HG03575 (cell line): ENCODE measurements at regions not wholly inside any gene's neighbourhood (a gene's known extent, or its start where the extent isn't known, plus 50 kb on each side); places are given as distances from the start of the nearest gene placed in this dataset.

ENCODE experiments used
- ATAC-seq: cut with Tn5 transposase; IDR thresholded peaks from one replicate; pipeline ENCODE4 v1.9.1; 2021; ENCODE audit not compliant: unreplicated experiment, insufficient number of reproducible peaks, low FRiP score; ENCODE audit errors: extremely low read depth

DNA sequence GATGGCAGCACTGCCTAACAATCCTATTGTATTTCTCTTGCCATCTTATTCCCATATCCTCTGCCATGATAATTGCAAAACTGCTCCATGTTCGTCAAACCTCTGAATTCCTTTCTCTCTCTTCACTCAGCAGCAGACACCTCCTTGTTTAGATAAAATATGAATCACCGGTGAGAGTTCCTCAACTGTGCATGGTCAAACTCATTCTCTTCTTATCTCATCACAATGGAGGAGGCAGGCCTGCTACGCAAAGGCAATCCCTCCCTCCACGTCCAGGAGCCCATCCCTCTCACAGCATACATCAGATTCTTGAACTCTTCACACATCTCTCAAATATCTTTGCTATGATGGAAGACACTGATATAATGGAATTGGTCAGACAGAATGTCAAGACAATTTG, 90.1 kb upstream of the DAAM1 start:
- no peak for ATAC-seq

DNA sequence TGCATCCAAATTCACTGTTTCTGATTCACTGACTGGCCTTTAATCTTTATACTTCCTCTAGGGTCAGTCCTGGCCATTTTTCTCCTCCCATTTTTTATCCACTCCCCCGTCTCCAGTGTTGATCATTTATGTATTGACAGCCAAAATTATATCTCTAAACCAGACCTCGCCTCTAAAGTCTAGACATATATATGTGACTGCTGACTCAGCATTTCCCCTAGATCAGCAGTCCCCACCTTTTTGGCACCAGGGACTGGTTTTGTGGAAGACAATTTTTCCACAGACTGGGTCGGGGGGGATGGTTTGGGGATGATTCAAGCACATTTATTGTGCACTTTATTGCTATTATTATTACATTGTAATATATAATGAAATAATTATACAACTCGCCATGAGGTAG, 88.3 kb upstream of the DAAM1 start:
- ATAC-seq = no peak

DNA sequence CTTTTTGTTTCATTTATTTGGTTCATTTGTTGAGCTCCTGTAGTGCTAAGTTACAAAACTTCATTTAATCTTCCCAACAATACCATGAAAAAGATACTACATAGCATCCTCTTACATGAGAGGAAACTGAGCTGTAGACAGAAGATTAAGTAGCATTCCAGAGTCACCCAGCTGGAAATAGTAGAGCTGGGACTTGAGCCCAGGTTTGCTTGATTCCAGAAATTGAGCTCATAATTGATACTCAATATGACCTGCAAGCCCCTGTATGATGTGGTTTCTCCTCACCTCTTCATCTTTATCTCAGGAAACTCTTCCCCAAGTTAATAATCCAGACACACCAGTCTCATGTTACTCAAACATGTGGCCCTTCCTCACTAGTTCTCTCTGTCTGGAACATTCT, 87.0 kb upstream of the DAAM1 start:
- ATAC-seq = no peak

DNA sequence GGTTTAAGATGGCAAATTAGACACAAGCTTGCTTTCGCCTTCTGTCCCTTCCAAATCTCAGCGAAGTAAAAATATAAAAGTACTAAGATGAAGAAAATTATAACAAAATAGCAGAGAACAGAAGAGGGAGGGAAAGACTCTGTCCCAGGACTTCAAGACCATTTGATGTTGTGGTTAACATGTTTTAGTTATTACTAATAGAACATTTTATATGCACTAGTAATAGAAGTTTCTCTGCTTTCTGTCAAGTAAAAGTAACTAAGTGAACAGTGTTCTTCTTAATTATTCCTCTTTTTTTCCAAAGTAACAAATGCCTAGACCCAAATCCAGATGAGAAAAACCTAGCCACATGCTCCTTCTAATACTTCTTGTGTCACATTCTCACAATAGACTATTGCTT, 85.1 kb upstream of the DAAM1 start:
- no peak for ATAC-seq

DNA sequence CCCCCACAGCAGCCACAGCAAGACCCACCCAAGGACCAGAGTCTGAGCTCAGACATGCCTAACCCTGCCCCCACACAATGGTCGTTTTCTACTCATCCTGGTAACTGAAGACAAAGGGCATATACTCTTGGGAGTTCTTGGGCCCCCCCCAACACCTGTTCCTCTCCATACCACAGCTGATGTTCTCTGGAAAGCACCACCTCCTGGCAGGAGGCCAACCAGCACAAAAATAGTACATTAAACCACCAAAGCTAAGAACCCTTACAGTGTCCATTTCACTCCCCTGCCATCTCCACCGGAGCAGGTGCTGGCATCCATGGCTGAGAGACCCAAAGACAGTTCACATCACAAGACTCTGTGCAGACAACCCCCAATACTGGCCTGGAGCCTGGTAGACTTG, 80.6 kb upstream of the DAAM1 start:
- no peak for ATAC-seq

DNA sequence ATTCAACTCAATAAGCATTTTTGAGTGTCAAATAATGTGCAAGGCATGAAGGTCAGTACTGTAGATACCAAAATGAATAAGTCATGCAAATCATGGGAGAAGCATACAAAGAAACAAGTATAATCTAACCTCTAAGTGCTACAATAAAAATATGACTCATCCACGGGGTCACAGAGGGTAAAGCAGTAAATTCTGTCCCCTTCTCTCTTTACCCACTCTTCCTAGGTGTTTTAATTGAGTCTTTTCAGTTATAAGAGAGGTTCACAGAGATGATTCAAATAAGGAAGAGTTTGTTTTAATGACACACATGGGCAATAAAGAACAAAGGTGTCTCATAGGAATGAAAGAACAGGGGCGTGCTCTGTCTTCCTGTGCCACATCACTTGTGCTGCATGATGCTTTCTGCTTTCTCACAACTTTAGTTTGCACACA, 71.5 kb upstream of the DAAM1 start:
- ATAC-seq = peak; percentile 43

DNA sequence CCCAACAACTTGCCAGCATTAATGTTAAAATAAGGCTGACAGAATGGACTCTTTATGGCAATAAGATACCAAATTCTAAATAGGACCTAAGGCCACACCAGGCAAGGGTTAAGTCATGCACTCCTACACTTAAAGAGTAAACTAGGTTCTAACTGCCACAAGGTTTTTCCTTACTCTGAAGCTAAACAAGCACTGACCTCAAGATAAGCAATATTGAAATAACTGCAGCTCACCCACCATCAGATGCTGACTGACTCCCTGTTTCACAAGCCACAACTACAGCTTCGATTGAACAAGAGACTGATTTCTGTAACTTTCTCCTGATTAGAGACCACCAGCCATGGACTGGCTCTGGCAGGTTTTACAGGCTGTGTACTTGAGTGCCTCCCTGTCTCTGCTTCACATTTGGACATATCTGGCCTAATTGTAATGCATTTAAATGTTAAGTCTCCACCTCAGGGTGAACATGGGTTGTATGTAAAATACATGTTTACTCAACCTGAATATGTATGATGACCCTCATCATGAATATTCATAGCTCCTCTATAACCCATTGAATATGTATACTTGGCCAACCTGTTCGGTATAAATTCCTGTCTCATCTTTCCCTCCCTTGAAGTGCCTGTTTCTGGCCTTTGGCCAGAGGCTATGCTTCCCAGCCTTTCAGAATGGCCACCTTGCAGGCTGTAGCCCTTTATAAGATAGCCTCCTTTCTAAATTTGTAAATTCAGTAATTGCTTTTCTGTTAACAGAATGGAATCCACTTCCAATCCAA, 70.5 kb upstream of the DAAM1 start:
- no peak for ATAC-seq

DNA sequence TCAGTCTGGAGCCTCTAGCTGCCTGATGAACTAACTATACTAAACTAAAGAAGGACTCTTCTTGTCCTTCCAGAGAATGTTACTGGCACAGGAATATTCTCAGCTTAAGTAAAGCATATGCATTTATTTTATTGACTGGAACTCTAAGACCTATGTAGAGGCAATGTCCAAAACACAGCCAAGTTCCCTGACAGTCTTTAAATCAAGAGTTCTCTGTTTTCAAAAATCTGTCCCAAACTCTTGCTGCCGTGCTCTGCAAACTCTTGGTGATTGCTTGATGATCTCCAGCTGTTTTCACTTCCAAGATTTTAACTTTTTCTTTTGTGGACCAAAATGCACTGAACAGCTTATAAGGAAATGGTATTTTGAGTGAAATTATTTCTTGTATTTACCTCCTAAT, 67.5 kb upstream of the DAAM1 start:
- no peak for ATAC-seq

DNA sequence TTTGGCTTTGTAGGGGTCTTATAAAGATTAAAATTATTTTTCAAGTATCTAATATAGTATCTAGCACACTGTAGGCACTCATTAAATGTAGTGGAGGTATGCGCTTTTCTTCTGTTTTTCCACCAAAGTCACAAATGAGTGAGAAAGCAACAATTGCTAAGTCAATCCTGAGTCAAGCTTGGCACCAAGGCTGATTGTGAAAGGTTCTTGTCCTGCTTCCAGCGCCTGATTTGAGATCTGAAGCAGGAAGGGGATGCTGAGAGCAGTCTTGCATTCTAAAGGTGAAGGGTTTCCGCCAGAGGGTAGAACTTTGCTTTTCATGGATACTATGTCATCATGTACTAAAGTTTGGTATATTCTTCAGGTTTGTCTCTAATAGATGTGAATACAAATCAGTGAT, 64.9 kb upstream of the DAAM1 start:
- ATAC-seq = no peak

DNA sequence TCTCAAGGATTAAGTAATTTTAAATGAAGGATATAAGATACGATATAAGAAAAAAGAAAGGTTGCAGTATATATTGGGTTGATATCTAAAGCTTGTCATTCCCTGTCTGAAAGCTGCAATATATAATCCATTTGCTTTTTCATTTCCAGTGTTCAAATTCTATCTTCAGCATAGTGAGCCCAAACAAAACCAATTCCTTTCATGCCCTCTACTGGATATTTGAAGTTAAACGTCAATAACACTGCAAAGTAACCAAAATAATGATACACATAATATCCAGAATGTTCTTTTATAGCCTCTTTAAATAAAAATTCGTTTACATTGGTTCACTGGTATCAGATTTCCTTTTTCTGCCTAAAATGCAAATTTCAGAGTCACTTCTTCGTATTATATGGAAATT, 64.5 kb upstream of the DAAM1 start:
- ATAC-seq = no peak

DNA sequence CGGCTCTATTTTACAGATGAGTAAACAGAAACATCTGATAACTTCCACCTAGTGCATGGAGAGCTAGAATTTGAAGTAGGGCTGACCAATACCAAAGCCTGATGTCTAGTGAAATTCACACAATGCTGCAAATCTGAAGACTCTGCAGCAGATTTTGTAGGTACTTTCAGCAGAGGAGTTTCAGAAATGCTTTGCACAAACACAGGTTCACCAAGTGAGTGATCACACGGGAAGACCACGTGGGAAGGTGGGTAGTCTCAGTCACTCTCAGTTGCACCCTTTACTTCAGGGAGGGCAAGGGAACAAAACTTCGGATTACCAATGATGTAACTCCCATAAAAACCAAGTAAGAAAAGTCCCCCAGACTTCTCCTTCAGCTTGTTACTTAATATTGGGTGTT, 63.3 kb upstream of the DAAM1 start:
- no peak for ATAC-seq

DNA sequence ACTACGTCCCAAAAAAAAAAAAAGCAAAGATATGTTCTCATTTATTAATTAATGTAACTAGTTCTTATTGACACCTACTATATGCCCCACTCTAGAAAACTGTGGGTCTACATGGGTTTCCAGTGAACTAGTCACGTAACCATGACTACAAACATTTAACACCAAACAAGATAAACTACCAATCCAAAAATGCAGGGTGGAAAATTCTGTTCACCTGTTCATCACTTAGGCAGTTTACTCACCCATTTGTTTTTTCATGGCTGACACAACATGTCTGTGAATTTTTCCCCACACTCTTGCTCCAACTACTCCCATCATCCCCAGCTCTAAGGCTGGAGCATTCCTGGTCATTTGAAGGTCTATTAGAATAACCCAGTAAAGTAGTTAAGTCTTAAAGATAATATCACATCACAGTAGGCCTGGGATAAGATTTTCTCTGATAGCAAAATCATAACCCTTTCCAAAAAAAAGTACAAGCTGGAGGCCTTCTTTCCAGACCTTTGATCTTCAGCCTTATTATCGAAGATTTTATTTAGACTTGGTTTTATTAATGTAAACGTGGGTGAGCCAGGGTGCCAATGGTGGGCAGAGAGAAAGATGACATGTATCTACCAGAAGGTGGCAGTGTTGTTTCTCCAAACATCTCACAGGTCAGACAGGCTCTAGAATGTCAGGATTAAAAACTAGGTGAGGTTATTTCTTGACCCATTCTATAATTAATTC, 61.6 kb upstream of the DAAM1 start:
- ATAC-seq = no peak

DNA sequence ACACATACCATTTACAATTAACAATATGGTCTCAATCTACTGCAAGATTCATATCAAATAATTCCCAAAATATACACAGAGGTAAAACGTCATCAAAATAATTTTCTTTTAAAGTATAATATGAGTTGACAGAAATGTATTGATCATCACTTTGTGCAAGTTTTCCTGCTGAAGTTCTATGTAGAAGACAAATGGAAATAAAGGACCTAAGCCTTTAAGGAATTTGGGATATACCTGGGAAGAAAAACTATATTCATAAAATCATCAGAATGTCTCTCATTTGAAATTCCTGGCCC, 61.1 kb upstream of the DAAM1 start:
- ATAC-seq = no peak

DNA sequence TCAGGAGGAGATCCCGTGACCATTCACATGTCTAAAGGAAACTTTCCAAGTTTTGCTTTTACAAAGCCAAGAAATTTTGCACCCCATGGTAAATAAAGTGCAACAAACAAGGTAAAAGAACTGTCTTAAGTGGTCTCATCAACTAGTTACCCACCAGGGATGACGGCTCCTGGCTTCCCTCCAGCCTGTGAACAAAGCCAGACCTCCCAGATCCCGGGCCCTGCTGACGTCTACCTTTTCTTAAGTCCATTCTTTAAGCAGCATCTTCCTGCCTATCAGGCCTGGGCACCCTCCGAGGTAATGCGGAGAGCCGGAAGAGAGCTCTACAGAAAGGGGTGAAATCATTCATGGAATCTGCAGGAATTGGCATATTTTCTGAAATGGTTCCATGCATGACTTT, 58.0 kb upstream of the DAAM1 start:
- ATAC-seq = no peak

DNA sequence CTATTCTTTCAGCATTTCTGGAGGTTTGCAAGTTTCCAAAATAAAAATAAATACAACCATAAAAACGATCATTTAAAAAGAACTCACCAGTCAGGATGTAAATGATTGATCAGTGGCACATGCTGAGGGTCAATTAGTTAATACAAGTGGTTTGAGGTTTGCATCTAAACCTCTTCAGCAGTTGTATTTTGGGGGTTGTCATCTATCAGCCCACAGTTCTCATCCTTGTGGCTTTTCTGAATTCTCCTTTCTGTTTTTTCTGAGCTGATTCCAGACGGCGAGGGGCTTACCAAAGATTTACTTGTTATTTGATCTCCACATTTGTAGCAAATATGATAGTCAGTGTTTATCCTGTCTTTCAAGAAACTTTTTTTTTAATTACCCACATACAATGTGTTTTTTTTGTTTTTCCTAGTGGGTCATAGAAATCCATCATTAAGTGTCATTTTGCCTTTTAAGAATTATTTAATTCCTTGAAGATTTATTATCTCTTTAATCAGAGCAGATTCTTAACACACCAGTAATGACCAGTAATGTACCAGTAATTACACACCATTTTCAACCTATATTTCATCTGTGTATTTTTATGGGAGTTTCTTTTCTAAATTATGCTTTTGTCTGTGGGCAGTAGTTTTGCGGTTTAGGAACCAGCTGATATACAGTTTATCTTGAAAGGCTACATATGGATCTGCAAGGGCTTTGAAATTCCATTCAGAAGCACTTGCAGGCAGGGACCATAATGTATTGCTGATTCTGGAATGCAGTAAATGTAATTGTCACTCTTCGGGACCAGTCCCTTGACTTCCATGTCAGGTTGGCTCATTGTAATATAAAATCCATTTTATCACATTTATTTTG, 56.3 kb upstream of the DAAM1 start:
- ATAC-seq = no peak

DNA sequence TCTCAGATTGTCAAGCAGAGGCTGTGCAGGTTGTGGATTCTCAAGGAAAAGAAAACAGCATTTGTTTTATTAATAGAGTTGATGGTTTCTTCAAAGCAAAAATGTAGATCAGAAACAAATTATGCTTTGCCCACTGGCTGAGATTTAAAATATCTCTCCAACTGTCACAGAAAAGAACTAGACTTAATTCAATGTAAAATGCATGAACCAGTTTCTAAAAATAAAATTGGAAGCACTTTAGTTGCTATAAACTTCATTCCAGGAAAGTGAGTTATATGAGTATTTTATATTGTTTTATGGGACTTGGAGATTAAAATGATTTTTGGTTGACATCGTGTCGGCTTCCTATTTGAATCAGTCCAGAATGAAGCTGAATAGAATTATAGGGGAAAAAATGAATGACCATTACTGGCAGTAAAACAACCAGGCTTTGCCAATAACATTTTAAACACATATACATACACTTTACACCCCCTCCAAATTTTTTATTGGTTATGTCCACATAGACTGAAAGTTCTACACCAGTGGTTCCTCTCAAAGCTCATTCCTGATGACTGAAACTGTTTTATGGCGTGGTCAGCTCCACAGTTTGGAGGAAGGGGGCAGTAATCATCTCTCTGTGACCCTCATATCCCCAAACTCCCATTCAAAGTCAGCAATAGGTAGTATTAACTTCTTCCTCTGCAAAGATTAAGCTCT, 55.5 kb upstream of the DAAM1 start:
- ATAC-seq = no peak

DNA sequence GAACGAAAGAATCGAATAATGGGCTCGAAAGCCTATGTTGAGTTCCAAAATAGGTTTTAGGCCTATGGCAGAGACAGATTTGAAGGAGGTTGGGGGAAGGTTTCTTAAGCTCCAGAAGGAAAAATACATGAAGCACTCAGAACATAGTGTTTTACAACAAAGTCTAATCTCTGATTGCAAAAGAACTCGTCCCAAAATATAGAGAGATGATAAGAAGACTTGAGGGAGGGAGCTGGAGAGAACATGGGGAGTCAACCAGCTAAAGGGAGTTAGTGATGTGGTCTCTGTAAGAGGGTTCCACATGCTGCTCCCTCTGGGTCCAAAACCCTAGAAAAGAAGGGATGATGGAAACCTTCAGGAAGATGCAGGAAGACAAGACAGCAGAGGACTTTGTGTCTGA, 54.8 kb upstream of the DAAM1 start:
- no peak for ATAC-seq

DNA sequence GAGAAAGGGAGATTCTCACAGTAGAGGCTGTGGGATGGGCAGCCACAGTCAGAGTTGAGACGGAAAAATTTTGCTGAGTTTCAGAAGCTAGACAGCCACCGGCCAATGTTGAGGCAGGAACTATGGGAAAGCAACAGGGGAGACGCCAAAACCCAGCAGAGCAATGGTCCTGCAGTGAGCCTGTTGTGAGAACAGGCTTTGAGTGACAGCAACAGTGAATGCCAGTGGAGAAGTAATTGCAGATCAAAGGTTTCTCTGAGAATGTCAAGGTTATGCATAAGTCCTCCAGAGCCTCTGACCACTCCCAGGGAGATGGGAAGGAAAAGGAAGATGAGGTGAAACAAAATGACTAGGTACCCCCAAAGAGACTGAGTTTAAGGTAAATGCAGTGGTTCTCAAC, 54.2 kb upstream of the DAAM1 start:
- ATAC-seq = no peak

DNA sequence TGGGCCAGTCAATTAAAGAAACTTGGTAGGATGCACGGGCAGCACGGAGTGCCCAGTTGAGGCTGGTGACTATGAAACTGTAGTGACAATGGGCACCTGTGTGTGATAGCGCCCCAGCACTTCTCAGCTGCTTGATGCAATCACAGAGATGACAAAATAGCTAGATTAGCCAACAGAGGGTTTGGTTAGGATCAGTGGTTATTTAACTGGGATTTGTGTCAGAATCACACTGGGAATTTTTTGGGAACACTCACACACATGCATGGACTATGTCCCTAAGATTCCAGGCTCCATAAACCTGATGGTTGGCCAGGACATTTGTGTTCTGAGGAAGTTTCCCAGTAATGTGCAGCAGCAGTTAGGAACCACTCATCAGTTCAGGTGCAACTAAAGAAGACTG, 51.2 kb upstream of the DAAM1 start:
- ATAC-seq = no peak
